Natural killer cell (primary cell): ENCODE measurements at regions not wholly inside any gene's neighbourhood (a gene's known extent, or its start where the extent isn't known, plus 50 kb on each side); places are given as distances from the start of the nearest gene placed in this dataset.

Experiments
- ATAC-seq, 3 donors: fragments of 150-1000 bp in 2 of 3; fragments of 200-7000 bp in 1 of 3; cut with Tn5 transposase; 1 replicate in 1 of 3; 2 replicates in 2 of 3; pipeline ENCODE4 v1.10.0; 2021; ENCODE audit warnings: mild to moderate bottlenecking in 2 of 3, moderate library complexity in 2 of 3
- DNase-seq, 2 donors: peaks; one replicate each; pipeline versions ENCODE4 v3.0.0 to v3.0.0-alpha.2; 2013 to 2021; ENCODE audit warnings: mixed read lengths in 1 of 2
- H3K27ac ChIP-seq: one replicate; pipeline ENCODE4 v1.5.1; 2013; ENCODE audit warnings: mild to moderate bottlenecking, low read length
- H3K27me3 ChIP-seq: one replicate; pipeline ENCODE4 v1.6.1; 2013; ENCODE audit warnings: low read length; ENCODE audit not compliant: control insufficient read depth, insufficient read depth
- H3K36me3 ChIP-seq: one replicate; pipeline ENCODE4 v1.6.1; 2013; ENCODE audit warnings: low read length; ENCODE audit not compliant: control insufficient read depth, insufficient read depth
- H3K4me1 ChIP-seq: one replicate; pipeline ENCODE4 v1.6.1; 2013; ENCODE audit warnings: low read length; ENCODE audit not compliant: control insufficient read depth, insufficient read depth
- H3K4me3 ChIP-seq: one replicate; pipeline ENCODE4 v1.5.1; 2013; ENCODE audit warnings: low read length
- H3K9me3 ChIP-seq: one replicate; pipeline ENCODE4 v1.6.1; 2013; ENCODE audit warnings: low read length; ENCODE audit not compliant: control insufficient read depth, insufficient read depth
- H3K27ac Mint-ChIP-seq, 2 donors: one replicate each; pipeline ENCODE4 v1.8.0; 2022; ENCODE audit warnings: mild to moderate bottlenecking in 2 of 2, mixed read lengths in 2 of 2, moderate library complexity in 1 of 2
- H3K27me3 Mint-ChIP-seq, 2 donors: one replicate each; pipeline ENCODE4 v1.8.0; 2022; ENCODE audit warnings: low read depth in 2 of 2, mixed read lengths in 2 of 2
- H3K36me3 Mint-ChIP-seq: one replicate; pipeline ENCODE4 v1.8.0; 2022; ENCODE audit warnings: mixed read lengths
- H3K4me1 Mint-ChIP-seq, 2 donors: one replicate each; pipeline ENCODE4 v1.8.0; 2022; ENCODE audit warnings: mixed read lengths in 2 of 2
- H3K4me3 Mint-ChIP-seq: one replicate; pipeline ENCODE4 v1.8.0; 2022; ENCODE audit warnings: mild to moderate bottlenecking, moderate library complexity, mixed read lengths
- H3K9me3 Mint-ChIP-seq, 2 donors: one replicate each; pipeline ENCODE4 v1.8.0; 2022; ENCODE audit warnings: mixed read lengths in 2 of 2
- CTCF ChIP-seq: fragments of 200-600 bp; IDR thresholded peaks from one replicate; pipeline ENCODE4 v1.8.0; 2022; ENCODE audit warnings: antibody characterized with exemption
- WGBS: methylation state at CpG from one replicate; pipeline ENCODE4 v1.1.7; 2013; ENCODE audit warnings: missing lambda C conversion rate; ENCODE audit not compliant: insufficient coverage; 5-methylcytosine and 5-hydroxymethylcytosine counted together
- intact Hi-C: fragments of 100-400 bp; cut with micrococcal nuclease; formaldehyde crosslinking; loops from one replicate; pipeline ENCODE4 v1.14.2; 2022

- Histone ChIP-seq H3K9me3 (no peaks in the 10 kb centered on the region), H3K36me3 (no peaks in the 10 kb centered on the region), H3K4me3 (no peak overlapping the region), H3K27me3 (no peaks in the 10 kb centered on the region), H3K27ac (no peak overlapping the region), H3K4me1 (no peaks in the 10 kb centered on the region)
- WGBS: 77% methylated on average over 6 of the region's 6 CpGs
- no peak for ATAC-seq
- no peak for TF ChIP-seq CTCF
- no peak overlapping the region for H3K27ac Mint-ChIP-seq
- H3K27me3 Mint-ChIP-seq: peaks cover 3 to 23% of the 10 kb centered on the region in 2 donors
- no peak for DNase-seq
- no peak overlapping the region for H3K4me3 Mint-ChIP-seq
- H3K4me1 Mint-ChIP-seq: no peaks in the 10 kb centered on the region
- no peaks in the 10 kb centered on the region for H3K9me3 Mint-ChIP-seq
- intact Hi-C loops: no loop called here
- H3K36me3 Mint-ChIP-seq: no peaks in the 10 kb centered on the region
Measured at GRCh38 chr10:123355748-123356481, 201.7 kb downstream of the BUB3 start.

- peaks cover 3 to 23% of the 10 kb centered on the region in 2 donors for H3K27me3 Mint-ChIP-seq
- intact Hi-C loops: no loop called here
- no peak overlapping the region for H3K27ac Mint-ChIP-seq
- H3K4me3 Mint-ChIP-seq: no peak overlapping the region
- no peak overlapping the region for H3K27ac ChIP-seq
- TF ChIP-seq CTCF: no peak
- no peaks in the 10 kb centered on the region for H3K27me3 ChIP-seq
- H3K4me3 ChIP-seq: no peak overlapping the region
- no peaks in the 10 kb centered on the region for H3K36me3 Mint-ChIP-seq
- no peaks in the 10 kb centered on the region for H3K9me3 ChIP-seq
- H3K36me3 ChIP-seq: no peaks in the 10 kb centered on the region
- H3K4me1 ChIP-seq: no peaks in the 10 kb centered on the region
- no peak for DNase-seq
- no peaks in the 10 kb centered on the region for H3K9me3 Mint-ChIP-seq
- 82% methylated on average over 4 of the region's 5 CpGs for WGBS
- no peak for ATAC-seq
- no peaks in the 10 kb centered on the region for H3K4me1 Mint-ChIP-seq
Measured at GRCh38 chr10:123356799-123357198, 202.6 kb downstream of the BUB3 start.

GRCh38 chr10:123357421-123357930, 203.3 kb downstream of the BUB3 start:
- intact Hi-C loops: no loop called here

More at GRCh38 chr10:123357421-123357930, 203.3 kb downstream of the BUB3 start:
- ATAC-seq (no peak), DNase-seq (no peak)
- no peaks in the 10 kb centered on the region for H3K36me3 ChIP-seq
- Mint-ChIP-seq H3K27ac (no peak overlapping the region), H3K9me3 (no peaks in the 10 kb centered on the region), H3K4me1 (no peaks in the 10 kb centered on the region), H3K36me3 (no peaks in the 10 kb centered on the region), H3K4me3 (no peak overlapping the region), H3K27me3 (peaks cover 3 to 23% of the 10 kb centered on the region in 2 donors)
- no peaks in the 10 kb centered on the region for H3K27me3 ChIP-seq
- no peak overlapping the region for H3K4me3 ChIP-seq
- WGBS: 75% methylated on average over 14 of the region's 17 CpGs
- no peak for TF ChIP-seq CTCF
- no peak overlapping the region for H3K27ac ChIP-seq
- H3K9me3 ChIP-seq: no peaks in the 10 kb centered on the region
- H3K4me1 ChIP-seq: no peaks in the 10 kb centered on the region
